ENCODE measurements at regions not wholly inside any gene's neighbourhood (a gene's known extent, or its start where the extent isn't known, plus 50 kb on each side); places are given as distances from the start of the nearest gene placed in this dataset.

DNA sequence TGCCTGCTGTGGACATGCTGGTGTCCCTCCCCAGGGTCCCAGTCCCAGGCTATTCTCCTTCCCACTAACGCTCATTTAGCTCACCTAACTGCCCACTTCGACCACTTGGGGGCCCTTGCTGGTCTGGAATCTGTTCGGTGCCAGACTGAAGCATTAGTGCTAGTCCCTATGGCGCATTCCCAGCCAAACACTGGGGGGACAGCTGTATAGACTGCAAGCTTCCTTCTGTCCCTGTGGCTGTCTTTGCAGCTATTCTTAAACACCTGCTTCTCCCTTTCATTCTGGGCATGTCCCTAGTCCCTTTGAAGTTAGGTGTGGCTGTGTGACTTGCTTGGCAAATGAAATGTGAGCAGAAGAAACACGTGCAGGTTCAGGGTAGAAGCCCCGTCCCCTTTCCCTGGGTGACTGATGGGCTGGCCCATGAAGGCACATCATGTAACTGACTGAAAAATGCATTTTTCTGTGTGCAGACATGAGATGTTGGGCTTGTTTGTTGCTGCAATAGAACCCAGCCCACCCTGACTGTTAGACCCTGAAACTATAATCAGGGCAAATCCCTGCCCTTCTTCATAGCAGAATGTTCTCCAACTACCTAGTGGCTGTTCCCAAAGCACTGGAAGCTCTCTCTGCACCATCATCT is 134.4 kb downstream of the BARX1 start:
- H3K9ac ChIP-seq (ENCODE audit: low read depth, low read length), result no peak overlapping the region
- H3K4me1 ChIP-seq (ENCODE audit: control insufficient read depth, insufficient read depth, low read length), result no peaks in the 10 kb centered on the region
- no peaks in the 10 kb centered on the region for H3K36me3 ChIP-seq (ENCODE audit: control insufficient read depth, insufficient read depth, low read length)
- no peak overlapping the region for H3K4me3 ChIP-seq (ENCODE audit: low read depth, low read length)
- H3K27me3 ChIP-seq (ENCODE audit: control insufficient read depth, insufficient read depth, low read length), result peaks cover 7% of the 10 kb centered on the region; the same call in 1 of the 2 replicates
- H3K9me3 ChIP-seq (ENCODE audit: control insufficient read depth, insufficient read depth, low read length), result no peaks in the 10 kb centered on the region
- H3K27ac ChIP-seq (ENCODE audit: low read depth, low read length), result no peak overlapping the region

- Histone ChIP-seq H3K9me3 (ENCODE audit: control insufficient read depth, insufficient read depth, low read length) (no peaks in the 10 kb centered on the region), H3K27ac (ENCODE audit: low read depth, low read length) (no peak overlapping the region), H3K4me1 (ENCODE audit: control insufficient read depth, insufficient read depth, low read length) (no peaks in the 10 kb centered on the region), H3K27me3 (ENCODE audit: control insufficient read depth, insufficient read depth, low read length) (no peaks in the 10 kb centered on the region), H3K36me3 (ENCODE audit: control insufficient read depth, insufficient read depth, low read length) (no peaks in the 10 kb centered on the region), H3K4me3 (ENCODE audit: low read depth, low read length) (no peak overlapping the region), H3K9ac (ENCODE audit: low read depth, low read length) (no peak overlapping the region)
Observed at GRCh38 chr9:93819905-93820304, 135.2 kb downstream of the BARX1 start.

DNA sequence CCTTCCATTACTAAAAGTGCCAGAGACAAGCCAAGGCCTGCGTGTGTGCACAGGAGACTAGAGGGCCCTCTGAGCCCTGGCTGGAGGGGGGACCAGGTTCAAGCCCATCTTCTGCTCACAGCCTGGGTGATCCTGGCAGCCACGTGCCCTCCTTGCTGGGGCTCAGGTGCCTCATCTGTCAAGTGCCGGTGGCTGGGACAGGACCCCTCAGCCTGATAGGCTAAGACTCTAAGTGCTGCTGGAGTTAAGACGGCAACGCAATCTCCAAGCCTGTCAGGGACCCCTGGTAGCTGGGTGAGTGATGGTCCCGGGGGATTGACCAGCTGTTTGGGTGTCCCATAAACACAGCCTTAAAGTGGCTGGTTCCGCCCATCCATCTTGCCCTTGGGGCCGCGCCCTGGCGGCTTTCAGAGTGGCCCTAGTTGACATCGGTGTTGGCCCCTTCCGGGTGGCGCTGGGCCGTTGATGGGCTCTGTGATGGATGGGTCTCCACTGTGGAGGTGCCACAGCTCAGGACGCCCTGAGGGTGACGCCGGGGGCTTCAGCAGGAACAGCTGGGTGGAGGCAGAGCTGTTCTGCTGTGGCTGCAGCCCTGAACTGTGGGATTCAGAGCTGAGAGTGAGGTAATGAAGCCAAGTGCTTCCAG is 136.2 kb downstream of the BARX1 start:
- peaks cover 2% of the 10 kb centered on the region; the same call in 1 of the 2 replicates for H3K4me1 ChIP-seq (ENCODE audit: control insufficient read depth, insufficient read depth, low read length)
- no peak overlapping the region for H3K27ac ChIP-seq (ENCODE audit: low read depth, low read length)
- H3K9ac ChIP-seq (ENCODE audit: low read depth, low read length), result no peak overlapping the region
- H3K27me3 ChIP-seq (ENCODE audit: control insufficient read depth, insufficient read depth, low read length), result no peaks in the 10 kb centered on the region
- H3K36me3 ChIP-seq (ENCODE audit: control insufficient read depth, insufficient read depth, low read length), result no peaks in the 10 kb centered on the region
- H3K4me3 ChIP-seq (ENCODE audit: low read depth, low read length), result no peak overlapping the region
- no peaks in the 10 kb centered on the region for H3K9me3 ChIP-seq (ENCODE audit: control insufficient read depth, insufficient read depth, low read length)

DNA sequence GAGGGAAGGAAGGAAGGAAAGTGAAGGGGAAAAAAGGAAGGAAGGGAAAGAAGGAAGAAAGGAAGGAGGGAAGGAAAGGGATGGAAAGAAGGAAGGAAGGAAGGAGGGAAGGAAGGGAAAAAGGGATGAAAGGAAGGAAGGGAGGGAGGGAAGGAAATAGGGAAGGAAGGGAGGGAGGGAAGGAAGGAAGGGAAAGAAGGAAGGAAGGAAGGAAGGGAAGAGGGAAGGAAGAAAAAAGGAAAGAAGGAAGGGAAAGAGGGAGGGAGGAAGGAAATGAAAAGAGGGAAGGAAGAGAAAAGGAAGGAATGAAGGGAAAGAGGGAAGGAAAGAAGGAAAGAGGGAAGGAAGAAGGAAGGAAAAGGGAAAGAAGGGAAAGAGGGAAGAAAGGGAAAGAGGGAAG is 136.9 kb downstream of the BARX1 start:
- H3K27me3 ChIP-seq (ENCODE audit: control insufficient read depth, insufficient read depth, low read length), result no peaks in the 10 kb centered on the region
- H3K27ac ChIP-seq (ENCODE audit: low read depth, low read length), result no peak overlapping the region
- no peaks in the 10 kb centered on the region for H3K36me3 ChIP-seq (ENCODE audit: control insufficient read depth, insufficient read depth, low read length)
- H3K9ac ChIP-seq (ENCODE audit: low read depth, low read length), result no peak overlapping the region
- no peak overlapping the region for H3K4me3 ChIP-seq (ENCODE audit: low read depth, low read length)
- H3K4me1 ChIP-seq (ENCODE audit: control insufficient read depth, insufficient read depth, low read length), result peaks cover 4% of the 10 kb centered on the region; the same call in 1 of the 2 replicates
- H3K9me3 ChIP-seq (ENCODE audit: control insufficient read depth, insufficient read depth, low read length), result no peaks in the 10 kb centered on the region

DNA sequence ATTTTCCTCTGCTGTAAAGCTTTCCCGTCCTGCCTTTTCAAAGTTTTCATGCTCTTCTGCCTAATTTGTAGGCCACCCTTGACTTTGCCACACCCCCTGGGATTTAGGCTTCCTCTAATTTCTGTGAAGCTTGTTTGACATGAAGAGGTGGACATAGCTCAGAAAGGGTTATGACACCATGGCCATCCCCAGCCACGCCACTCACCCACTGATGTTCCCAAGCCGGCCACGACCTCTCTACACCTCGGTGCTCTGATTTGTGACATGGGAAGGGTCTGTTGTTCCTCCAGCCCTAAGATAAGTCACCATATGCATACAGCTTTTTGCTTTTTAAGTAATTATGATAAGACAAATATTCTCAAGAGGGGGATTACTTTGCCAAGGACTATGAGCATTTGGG is 139.5 kb downstream of the BARX1 start:
- no peak overlapping the region for H3K9ac ChIP-seq (ENCODE audit: low read depth, low read length)
- no peaks in the 10 kb centered on the region for H3K36me3 ChIP-seq (ENCODE audit: control insufficient read depth, insufficient read depth, low read length)
- no peak overlapping the region for H3K27ac ChIP-seq (ENCODE audit: low read depth, low read length)
- H3K4me3 ChIP-seq (ENCODE audit: low read depth, low read length), result no peak overlapping the region
- no peaks in the 10 kb centered on the region for H3K27me3 ChIP-seq (ENCODE audit: control insufficient read depth, insufficient read depth, low read length)
- peaks cover 4% of the 10 kb centered on the region; the same call in 1 of the 2 replicates for H3K4me1 ChIP-seq (ENCODE audit: control insufficient read depth, insufficient read depth, low read length)
- no peaks in the 10 kb centered on the region for H3K9me3 ChIP-seq (ENCODE audit: control insufficient read depth, insufficient read depth, low read length)

DNA sequence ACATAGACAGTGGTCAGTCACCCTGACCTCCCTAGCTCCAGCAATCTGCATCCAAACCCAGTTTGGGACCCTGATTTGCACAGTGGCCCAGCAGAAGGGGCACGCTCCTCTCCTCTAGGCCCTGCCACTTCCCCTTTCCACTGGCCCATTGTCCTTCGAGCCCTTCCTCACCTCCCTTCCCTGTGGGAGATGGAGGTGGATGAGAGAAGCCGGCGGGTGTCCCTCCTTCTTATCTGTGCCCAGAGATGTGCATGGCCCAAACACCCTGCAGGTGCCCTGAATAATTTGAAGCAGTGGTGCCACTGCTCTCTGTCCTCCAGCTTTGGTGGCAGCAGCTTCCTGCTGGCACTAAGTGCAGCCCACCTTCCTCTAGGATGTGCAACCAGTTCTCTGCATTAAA is 140.0 kb downstream of the BARX1 start:
- H3K27me3 ChIP-seq (ENCODE audit: control insufficient read depth, insufficient read depth, low read length), result no peaks in the 10 kb centered on the region

GRCh38 chr9:93814077-93814956 is 140.8 kb downstream of the BARX1 start:
- Histone ChIP-seq H3K4me1 (ENCODE audit: control insufficient read depth, insufficient read depth, low read length) (peaks cover 9% of the 10 kb centered on the region; the same call in 1 of the 2 replicates), H3K27ac (ENCODE audit: low read depth, low read length) (no peak overlapping the region), H3K4me3 (ENCODE audit: low read depth, low read length) (no peak overlapping the region), H3K9me3 (ENCODE audit: control insufficient read depth, insufficient read depth, low read length) (no peaks in the 10 kb centered on the region), H3K9ac (ENCODE audit: low read depth, low read length) (no peak overlapping the region), H3K27me3 (ENCODE audit: control insufficient read depth, insufficient read depth, low read length) (no peaks in the 10 kb centered on the region), H3K36me3 (ENCODE audit: control insufficient read depth, insufficient read depth, low read length) (no peaks in the 10 kb centered on the region)

More for the DNA sequence above, 140.0 kb downstream of the BARX1 start:
- Histone ChIP-seq H3K36me3 (ENCODE audit: control insufficient read depth, insufficient read depth, low read length) (no peaks in the 10 kb centered on the region), H3K9ac (ENCODE audit: low read depth, low read length) (no peak overlapping the region), H3K9me3 (ENCODE audit: control insufficient read depth, insufficient read depth, low read length) (no peaks in the 10 kb centered on the region), H3K4me1 (ENCODE audit: control insufficient read depth, insufficient read depth, low read length) (peaks cover 7% of the 10 kb centered on the region; the same call in 1 of the 2 replicates), H3K27ac (ENCODE audit: low read depth, low read length) (no peak overlapping the region), H3K4me3 (ENCODE audit: low read depth, low read length) (no peak overlapping the region)

DNA sequence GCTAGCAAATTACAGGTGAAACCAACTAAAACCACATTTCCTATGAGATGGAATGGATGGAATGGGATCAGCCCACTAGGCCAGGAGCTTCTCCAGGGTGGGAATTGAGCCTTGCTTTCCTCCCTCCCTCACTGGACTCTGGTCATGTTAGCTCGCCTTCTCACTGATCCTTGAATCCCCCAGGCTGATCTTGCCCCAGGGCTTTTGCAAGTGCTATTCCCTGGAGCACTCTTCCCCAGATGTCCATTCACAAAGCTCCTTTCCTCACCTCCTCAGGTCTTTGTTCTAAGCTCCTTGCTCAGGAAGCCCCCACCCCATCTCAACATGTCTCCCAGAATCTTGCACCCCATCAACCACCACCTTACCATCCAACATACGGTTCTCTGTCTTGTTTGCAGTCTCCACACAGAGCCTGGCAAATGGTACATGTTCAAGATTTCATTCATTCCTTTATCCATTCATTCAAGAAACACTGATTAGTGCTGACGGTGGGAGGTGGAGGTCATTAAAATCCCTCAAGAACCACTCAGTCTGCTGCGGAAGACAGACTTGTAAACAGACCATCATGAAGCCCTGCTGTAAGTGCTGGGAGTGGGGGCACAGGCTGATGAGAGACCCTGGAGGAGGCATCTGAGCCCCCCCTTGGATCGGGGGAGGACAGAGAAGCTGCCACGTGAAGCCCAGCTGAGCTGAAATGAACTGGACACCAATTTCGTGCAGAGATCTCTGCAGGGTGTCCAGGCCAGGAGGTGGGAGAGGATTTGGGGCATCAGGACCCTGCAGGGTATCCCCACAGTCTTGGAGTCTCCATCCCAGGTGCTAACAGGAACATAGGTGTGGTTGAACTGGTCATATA is 141.7 kb downstream of the BARX1 start:
- H3K27me3 ChIP-seq (ENCODE audit: control insufficient read depth, insufficient read depth, low read length), result no peaks in the 10 kb centered on the region
- H3K9ac ChIP-seq (ENCODE audit: low read depth, low read length), result no peak overlapping the region
- H3K27ac ChIP-seq (ENCODE audit: low read depth, low read length), result no peak overlapping the region
- peaks cover 9% of the 10 kb centered on the region; the same call in 1 of the 2 replicates for H3K4me1 ChIP-seq (ENCODE audit: control insufficient read depth, insufficient read depth, low read length)
- no peaks in the 10 kb centered on the region for H3K36me3 ChIP-seq (ENCODE audit: control insufficient read depth, insufficient read depth, low read length)
- no peak overlapping the region for H3K4me3 ChIP-seq (ENCODE audit: low read depth, low read length)
- H3K9me3 ChIP-seq (ENCODE audit: control insufficient read depth, insufficient read depth, low read length), result no peaks in the 10 kb centered on the region

DNA sequence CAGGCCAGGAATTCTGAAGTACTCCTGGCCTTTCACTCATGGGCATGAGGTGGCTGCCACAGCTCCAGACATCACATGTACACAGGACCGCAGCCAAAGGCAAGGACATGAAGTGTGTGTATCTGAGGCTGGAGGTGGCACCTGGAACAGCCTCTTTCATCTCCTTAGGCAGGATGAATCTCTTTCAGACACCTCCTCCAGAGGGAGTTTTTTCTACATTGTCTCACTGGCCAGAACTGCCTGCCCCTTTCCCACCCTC is 142.8 kb downstream of the BARX1 start:
- Histone ChIP-seq H3K4me1 (ENCODE audit: control insufficient read depth, insufficient read depth, low read length) (peaks cover 9% of the 10 kb centered on the region; the same call in 1 of the 2 replicates), H3K27me3 (ENCODE audit: control insufficient read depth, insufficient read depth, low read length) (no peaks in the 10 kb centered on the region), H3K36me3 (ENCODE audit: control insufficient read depth, insufficient read depth, low read length) (no peaks in the 10 kb centered on the region), H3K9ac (ENCODE audit: low read depth, low read length) (no peak overlapping the region), H3K9me3 (ENCODE audit: control insufficient read depth, insufficient read depth, low read length) (no peaks in the 10 kb centered on the region), H3K27ac (ENCODE audit: low read depth, low read length) (no peak overlapping the region), H3K4me3 (ENCODE audit: low read depth, low read length) (no peak overlapping the region)

- Histone ChIP-seq H3K9me3 (ENCODE audit: control insufficient read depth, insufficient read depth, low read length) (no peaks in the 10 kb centered on the region), H3K36me3 (ENCODE audit: control insufficient read depth, insufficient read depth, low read length) (no peaks in the 10 kb centered on the region)
Observed at GRCh38 chr9:93810028-93810971, 144.9 kb downstream of the BARX1 start.

More at GRCh38 chr9:93810028-93810971, 144.9 kb downstream of the BARX1 start:
- Histone ChIP-seq H3K27me3 (ENCODE audit: control insufficient read depth, insufficient read depth, low read length) (no peaks in the 10 kb centered on the region), H3K4me3 (ENCODE audit: low read depth, low read length) (no peak overlapping the region), H3K27ac (ENCODE audit: low read depth, low read length) (no peak overlapping the region), H3K4me1 (ENCODE audit: control insufficient read depth, insufficient read depth, low read length) (peaks cover 9% of the 10 kb centered on the region; the same call in 1 of the 2 replicates), H3K9ac (ENCODE audit: low read depth, low read length) (no peak overlapping the region)

Data from HUES48 (cell line).